CD14-positive monocyte (primary cell): ENCODE measurements at regions not wholly inside any gene's neighbourhood (a gene's known extent, or its start where the extent isn't known, plus 50 kb on each side); places are given as distances from the start of the nearest gene placed in this dataset.

ENCODE experiments used
- DNase-seq, 3 donors: peaks; one replicate each; pipeline ENCODE4 v3.0.0-alpha.2; 2011 to 2022
- H2AFZ ChIP-seq: 2 replicates; pipeline ENCODE4 v1.6.0; 2012; ENCODE audit warnings: mild to moderate bottlenecking, low read depth, low read length, inconsistent platforms; ENCODE audit not compliant: insufficient read depth, poor library complexity, severe bottlenecking
- H3K27ac ChIP-seq, 2 donors: 1 replicate in 1 of 2; 2 replicates in 1 of 2; pipeline ENCODE4 v1.5.1; 2012 to 2013; ENCODE audit warnings: low read length in 2 of 2, control low read depth in 1 of 2, inconsistent platforms in 1 of 2, low read depth in 1 of 2, mild to moderate bottlenecking in 1 of 2
- H3K27me3 ChIP-seq, 2 donors: one replicate each; pipeline versions ENCODE4 v1.6.0 to v1.6.1; 2011 to 2013; ENCODE audit warnings: low read length in 2 of 2; ENCODE audit not compliant: control insufficient read depth in 2 of 2, insufficient read depth in 2 of 2
- H3K36me3 ChIP-seq, 2 donors: replicated peaks in 1 of 2; 1 replicate in 1 of 2; 2 replicates in 1 of 2; pipeline versions ENCODE4 v1.5.1 to v1.6.1; 2012 to 2013; ENCODE audit warnings: low read length in 2 of 2, control low read depth in 1 of 2, inconsistent platforms in 1 of 2, mild to moderate bottlenecking in 1 of 2; ENCODE audit not compliant: insufficient read depth in 2 of 2, control insufficient read depth in 1 of 2
- H3K4me1 ChIP-seq, 2 donors: 1 replicate in 1 of 2; 2 replicates in 1 of 2; pipeline versions ENCODE4 v1.5.1 to v1.6.1; 2012 to 2013; ENCODE audit warnings: low read length in 2 of 2, control low read depth in 1 of 2, inconsistent platforms in 1 of 2, mild to moderate bottlenecking in 1 of 2, moderate library complexity in 1 of 2; ENCODE audit not compliant: insufficient read depth in 2 of 2, control insufficient read depth in 1 of 2
- H3K4me2 ChIP-seq: replicated peaks from 2 replicates; pipeline ENCODE3; 2012; ENCODE audit warnings: low read length, moderate library complexity, mild to moderate bottlenecking; ENCODE audit not compliant: poor library complexity, severe bottlenecking; ENCODE audit errors: extremely low read depth
- H3K4me3 ChIP-seq, 3 experiments: fragments of 200-600 bp in 1 of 3; sonication (generic) in 1 of 3; replicated peaks in 1 of 3; 1 replicate in 2 of 3; 2 replicates in 1 of 3; pipeline ENCODE4 v1.5.1; 2011 to 2013; ENCODE audit warnings: low read length in 3 of 3, mild to moderate bottlenecking in 3 of 3, control low read depth in 2 of 3, low read depth in 2 of 3, inconsistent platforms in 1 of 3, moderate library complexity in 1 of 3
- H3K79me2 ChIP-seq: 2 replicates; pipeline ENCODE4 v1.6.0; 2012; ENCODE audit warnings: mild to moderate bottlenecking, control low read depth, inconsistent platforms, low read length, moderate library complexity; ENCODE audit not compliant: insufficient read depth
- H3K9ac ChIP-seq: 2 replicates; pipeline ENCODE4 v1.6.0; 2017; ENCODE audit warnings: low read length, mild to moderate bottlenecking; ENCODE audit not compliant: insufficient read depth, poor library complexity, severe bottlenecking
- H3K9me3 ChIP-seq, 2 donors: replicated peaks in 1 of 2; 1 replicate in 1 of 2; 2 replicates in 1 of 2; pipeline versions ENCODE4 v1.5.1 to v1.6.1; 2012 to 2013; ENCODE audit warnings: low read length in 2 of 2, control low read depth in 1 of 2; ENCODE audit not compliant: control insufficient read depth in 1 of 2, insufficient read depth in 1 of 2
- H4K20me1 ChIP-seq: 2 replicates; pipeline ENCODE4 v1.6.0; 2012; ENCODE audit warnings: mild to moderate bottlenecking, low read length, control low read depth, moderate library complexity; ENCODE audit not compliant: insufficient read depth
- H3K27ac Mint-ChIP-seq, 7 donors: one replicate each; pipeline ENCODE4 v1.8.0; 2020; ENCODE audit warnings: mild to moderate bottlenecking in 7 of 7, mixed read lengths in 7 of 7, moderate library complexity in 6 of 7, inconsistent platforms in 2 of 7
- H3K27me3 Mint-ChIP-seq, 3 donors: one replicate each; pipeline ENCODE4 v1.8.0; 2021 to 2022; ENCODE audit warnings: low read depth in 3 of 3, mild to moderate bottlenecking in 3 of 3, mixed read lengths in 3 of 3, moderate library complexity in 3 of 3, inconsistent platforms in 1 of 3
- H3K36me3 Mint-ChIP-seq, 2 donors: one replicate each; pipeline ENCODE4 v1.8.0; 2020; ENCODE audit warnings: mixed read lengths in 2 of 2, inconsistent platforms in 1 of 2, mild to moderate bottlenecking in 1 of 2
- H3K4me1 Mint-ChIP-seq: one replicate; pipeline ENCODE4 v1.8.0; 2020; ENCODE audit warnings: mild to moderate bottlenecking, mixed read lengths
- H3K4me3 Mint-ChIP-seq, 2 donors: one replicate each; pipeline ENCODE4 v1.8.0; 2020; ENCODE audit warnings: mild to moderate bottlenecking in 2 of 2, mixed read lengths in 2 of 2, moderate library complexity in 1 of 2
- H3K9me3 Mint-ChIP-seq, 7 donors: one replicate each; pipeline ENCODE4 v1.8.0; 2020 to 2022; ENCODE audit warnings: mixed read lengths in 7 of 7, mild to moderate bottlenecking in 6 of 7, moderate library complexity in 6 of 7, inconsistent platforms in 2 of 7
- WGBS: methylation state at CpG from one replicate; pipeline ENCODE4 v1.1.5; 2013; ENCODE audit warnings: missing lambda C conversion rate; ENCODE audit not compliant: insufficient coverage; 5-methylcytosine and 5-hydroxymethylcytosine counted together
- intact Hi-C, 2 donors: fragments of 100-400 bp; cut with micrococcal nuclease; formaldehyde crosslinking; loops; one replicate each; pipeline versions ENCODE4 v1.15.0 to v1.15.1; 2023
- TF ChIP-seq, protein P1 (sequence below): fragments of 200-600 bp; IDR thresholded peaks from one replicate; pipeline ENCODE4 v1.8.0; 2022; ENCODE audit warnings: antibody characterized with exemption, mild to moderate bottlenecking

DNA sequence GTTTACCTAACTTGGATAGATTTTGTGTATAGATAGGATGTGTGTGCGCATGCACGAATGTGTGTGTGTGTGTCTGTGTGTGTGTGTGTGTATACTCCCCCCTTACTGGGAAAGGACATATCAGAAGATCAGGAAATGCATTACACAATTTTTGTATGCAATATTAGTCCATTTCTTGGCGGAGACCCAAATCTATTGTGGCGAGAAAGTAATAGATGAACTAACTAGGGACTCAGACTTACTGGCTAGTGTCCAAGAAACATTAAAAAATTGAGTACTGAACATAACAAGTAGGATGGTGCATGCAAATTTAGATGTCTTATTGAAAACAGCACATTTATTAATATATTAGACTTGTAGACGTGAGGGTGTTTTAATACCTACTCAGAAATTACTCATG, 1036.5 kb upstream of the FANCL start:
- H2AFZ ChIP-seq = no peak overlapping the region
- H3K9ac ChIP-seq = no peak overlapping the region
- H3K27me3 ChIP-seq = no peaks in the 10 kb centered on the region
- peaks cover 7% of the 10 kb centered on the region for H3K4me1 Mint-ChIP-seq
- DNase-seq = no peak
- peaks cover 0 to 1% (median 0%) of the 10 kb centered on the region in 3 donors for H3K27me3 Mint-ChIP-seq
- no peak overlapping the region for H3K27ac Mint-ChIP-seq
- H3K4me2 ChIP-seq = no peak overlapping the region
- TF ChIP-seq, protein P1, sequence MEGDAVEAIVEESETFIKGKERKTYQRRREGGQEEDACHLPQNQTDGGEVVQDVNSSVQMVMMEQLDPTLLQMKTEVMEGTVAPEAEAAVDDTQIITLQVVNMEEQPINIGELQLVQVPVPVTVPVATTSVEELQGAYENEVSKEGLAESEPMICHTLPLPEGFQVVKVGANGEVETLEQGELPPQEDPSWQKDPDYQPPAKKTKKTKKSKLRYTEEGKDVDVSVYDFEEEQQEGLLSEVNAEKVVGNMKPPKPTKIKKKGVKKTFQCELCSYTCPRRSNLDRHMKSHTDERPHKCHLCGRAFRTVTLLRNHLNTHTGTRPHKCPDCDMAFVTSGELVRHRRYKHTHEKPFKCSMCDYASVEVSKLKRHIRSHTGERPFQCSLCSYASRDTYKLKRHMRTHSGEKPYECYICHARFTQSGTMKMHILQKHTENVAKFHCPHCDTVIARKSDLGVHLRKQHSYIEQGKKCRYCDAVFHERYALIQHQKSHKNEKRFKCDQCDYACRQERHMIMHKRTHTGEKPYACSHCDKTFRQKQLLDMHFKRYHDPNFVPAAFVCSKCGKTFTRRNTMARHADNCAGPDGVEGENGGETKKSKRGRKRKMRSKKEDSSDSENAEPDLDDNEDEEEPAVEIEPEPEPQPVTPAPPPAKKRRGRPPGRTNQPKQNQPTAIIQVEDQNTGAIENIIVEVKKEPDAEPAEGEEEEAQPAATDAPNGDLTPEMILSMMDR = no peak
- peaks cover 4 to 5% of the 10 kb centered on the region in 2 donors for H3K4me1 ChIP-seq
- H3K4me3 Mint-ChIP-seq = no peak overlapping the region
- H3K27ac ChIP-seq = no peak overlapping the region
- no CpG with 5 or more reads among the region's 5 CpGs for WGBS
- no peak overlapping the region for H3K4me3 ChIP-seq
- H3K9me3 Mint-ChIP-seq = peaks cover 0 to 3% (median 0%) of the 10 kb centered on the region in 7 donors
- no peaks in the 10 kb centered on the region for H4K20me1 ChIP-seq
- intact Hi-C loops = no loop called here
- no peaks in the 10 kb centered on the region for H3K79me2 ChIP-seq
- H3K36me3 ChIP-seq = no peaks in the 10 kb centered on the region
- no peaks in the 10 kb centered on the region for H3K36me3 Mint-ChIP-seq
- H3K9me3 ChIP-seq = no peaks in the 10 kb centered on the region

DNA sequence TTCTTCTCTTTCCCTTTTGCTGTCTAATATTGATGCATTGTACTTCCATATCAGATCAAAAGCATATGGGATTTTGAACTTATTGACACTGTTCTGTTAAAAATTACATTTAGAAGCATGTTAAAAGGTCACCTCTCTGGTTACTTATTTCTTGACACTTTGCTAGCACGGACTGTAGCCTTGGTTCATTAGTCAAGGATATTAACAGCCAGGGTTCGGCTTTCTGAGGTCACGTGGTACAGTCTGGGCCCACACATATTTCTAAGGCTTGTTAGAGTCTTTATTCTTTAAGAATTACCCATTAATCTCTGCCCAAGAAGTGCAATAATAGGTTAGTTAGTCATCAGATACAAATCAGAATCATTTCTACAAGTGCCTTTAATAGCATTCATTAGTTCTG, 1035.8 kb upstream of the FANCL start:
- no peak overlapping the region for H3K4me3 ChIP-seq
- Mint-ChIP-seq H3K27ac (no peak overlapping the region), H3K9me3 (peaks cover 0 to 3% (median 0%) of the 10 kb centered on the region in 7 donors), H3K4me1 (peaks cover 7% of the 10 kb centered on the region), H3K4me3 (no peak overlapping the region), H3K27me3 (peaks cover 0 to 1% (median 0%) of the 10 kb centered on the region in 3 donors), H3K36me3 (no peaks in the 10 kb centered on the region)
- no peaks in the 10 kb centered on the region for H3K79me2 ChIP-seq
- intact Hi-C loops = no loop called here
- H3K4me1 ChIP-seq = peaks cover 4 to 5% of the 10 kb centered on the region in 2 donors
- H3K9ac ChIP-seq = no peak overlapping the region
- H3K27me3 ChIP-seq = no peaks in the 10 kb centered on the region
- H3K36me3 ChIP-seq = no peaks in the 10 kb centered on the region
- TF ChIP-seq, protein P1 = no peak
- H2AFZ ChIP-seq = no peak overlapping the region
- H3K9me3 ChIP-seq = no peaks in the 10 kb centered on the region
- no peak for DNase-seq
- no peak overlapping the region for H3K4me2 ChIP-seq
- no peak overlapping the region for H3K27ac ChIP-seq
- 57% methylated on average over 1 of the region's 3 CpGs for WGBS
- H4K20me1 ChIP-seq = no peaks in the 10 kb centered on the region
